DMS114 treated with DMSO at 0.1 percent for 48 hours (cell line): ENCODE measurements at regions not wholly inside any gene's neighbourhood (a gene's known extent, or its start where the extent isn't known, plus 50 kb on each side); places are given as distances from the start of the nearest gene placed in this dataset.

ENCODE experiments used
- DNase-seq: peaks from one replicate; lab custom pipeline; 2025; ENCODE audit not compliant: unreplicated experiment; lab: John Stamatoyannopoulos, UW

GRCh38 chr2:103462101-103462500 is 700.3 kb downstream of the TMEM182 start:
- no peak for DNase-seq

- DNase-seq: no peak
Measured at GRCh38 chr2:103462712-103463111, 700.9 kb downstream of the TMEM182 start.

DNA sequence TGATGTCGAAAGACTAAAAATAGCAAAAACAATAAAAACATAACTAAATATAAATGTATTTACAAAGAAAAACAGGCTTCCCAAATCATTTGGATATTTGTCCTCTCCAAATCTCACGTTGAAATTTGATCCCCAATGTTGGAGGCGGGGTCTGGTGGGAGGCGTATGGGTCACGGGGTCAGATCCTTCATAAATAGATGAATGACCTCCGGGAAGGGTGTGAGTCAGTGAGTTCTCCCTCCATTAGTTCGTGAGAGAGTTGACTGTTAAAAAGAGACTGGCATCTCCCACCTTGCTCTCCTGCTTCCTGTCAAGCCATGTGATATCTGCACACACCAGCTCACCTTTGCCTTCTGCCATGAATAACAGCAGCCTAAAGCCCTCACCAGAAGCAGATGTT is 703.0 kb downstream of the TMEM182 start:
- no peak for DNase-seq

DNA sequence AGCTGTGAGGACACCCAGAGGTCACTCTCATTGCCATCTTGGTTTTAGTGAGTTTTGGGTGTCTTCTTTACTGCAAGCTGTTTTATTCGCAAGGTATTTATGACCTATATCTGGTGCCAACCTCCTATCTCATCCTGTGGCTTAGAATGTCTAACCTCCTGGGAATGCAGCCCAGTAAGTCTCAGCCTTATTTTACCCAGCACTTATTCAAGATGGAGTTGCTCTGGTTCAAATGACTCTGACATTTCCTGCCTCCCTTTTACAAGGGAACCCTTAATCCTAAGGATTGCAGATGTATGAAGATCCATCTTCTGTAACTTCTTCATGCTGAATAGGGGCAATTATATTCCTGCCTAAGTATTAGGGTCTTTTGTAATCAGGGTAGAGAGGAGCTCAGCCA is 708.0 kb downstream of the TMEM182 start:
- DNase-seq: no peak

DNA sequence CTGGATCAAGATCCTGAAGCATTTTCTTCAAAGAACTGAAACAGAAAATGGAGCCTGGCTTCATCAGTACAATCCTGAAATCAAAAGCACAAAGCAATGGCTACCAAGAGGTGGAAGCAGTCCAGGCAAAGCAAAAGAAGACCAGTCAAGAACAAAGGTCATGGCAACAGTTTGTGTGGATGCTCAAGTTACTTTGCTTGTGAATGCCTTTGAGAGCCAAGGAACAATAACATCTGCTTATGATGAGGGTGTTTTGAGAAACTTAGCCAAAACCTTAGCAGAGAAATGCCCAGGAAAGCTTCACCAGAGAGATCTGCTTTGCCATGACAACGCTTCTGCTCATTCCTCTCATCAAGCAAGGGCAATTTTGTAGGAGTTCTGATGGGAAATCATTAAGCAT is 723.1 kb downstream of the TMEM182 start:
- no peak for DNase-seq

- no peak for DNase-seq
Measured at GRCh38 chr2:103496850-103497249, 735.0 kb downstream of the TMEM182 start.

GRCh38 chr2:103506812-103507211 is 745.0 kb downstream of the TMEM182 start:
- no peak for DNase-seq

GRCh38 chr2:103512442-103512841 is 750.6 kb downstream of the TMEM182 start:
- DNase-seq: no peak

- no peak for DNase-seq
Measured at GRCh38 chr2:103520547-103520946, 758.7 kb downstream of the TMEM182 start.

DNA sequence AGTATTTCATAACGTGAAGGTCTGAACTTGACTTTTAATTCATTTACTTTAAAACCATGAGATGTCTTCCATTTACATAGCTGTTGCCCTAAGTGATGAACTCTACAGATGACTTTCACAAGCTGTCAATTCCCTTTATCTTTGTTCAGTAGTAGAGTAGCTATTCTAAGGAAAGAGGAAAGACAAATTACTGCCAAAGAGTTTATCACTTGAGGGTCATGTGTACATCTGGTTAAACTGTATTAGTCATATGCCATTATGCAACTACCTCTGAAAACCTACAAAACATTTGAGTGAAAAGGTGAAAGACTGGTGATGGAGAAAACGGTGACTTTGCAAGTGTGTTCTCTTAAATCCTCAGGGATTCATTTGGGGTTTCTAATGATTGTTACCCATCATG is 763.9 kb downstream of the TMEM182 start:
- DNase-seq: no peak

DNA sequence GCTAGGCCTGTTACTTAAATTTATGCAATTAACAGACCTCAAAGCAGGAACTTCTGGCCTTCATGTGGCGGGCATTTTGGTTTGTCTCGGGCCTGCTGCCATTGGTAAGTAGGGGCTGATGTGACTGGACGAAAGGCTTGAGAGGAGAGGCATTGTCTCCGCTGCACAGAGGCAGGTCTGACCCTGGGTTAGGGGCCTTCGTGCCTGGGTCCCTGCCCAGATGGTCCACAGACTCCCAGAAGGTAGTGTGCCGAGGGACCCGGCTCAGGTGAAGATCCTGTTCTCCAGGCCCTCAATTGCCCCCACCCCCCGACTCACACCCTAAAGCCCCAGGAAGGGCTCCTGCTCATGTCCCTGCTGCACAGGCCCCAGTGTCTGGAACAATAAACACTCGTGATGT is 764.9 kb downstream of the TMEM182 start:
- DNase-seq: no peak

GRCh38 chr2:103527278-103527677 is 765.4 kb downstream of the TMEM182 start:
- no peak for DNase-seq

DNA sequence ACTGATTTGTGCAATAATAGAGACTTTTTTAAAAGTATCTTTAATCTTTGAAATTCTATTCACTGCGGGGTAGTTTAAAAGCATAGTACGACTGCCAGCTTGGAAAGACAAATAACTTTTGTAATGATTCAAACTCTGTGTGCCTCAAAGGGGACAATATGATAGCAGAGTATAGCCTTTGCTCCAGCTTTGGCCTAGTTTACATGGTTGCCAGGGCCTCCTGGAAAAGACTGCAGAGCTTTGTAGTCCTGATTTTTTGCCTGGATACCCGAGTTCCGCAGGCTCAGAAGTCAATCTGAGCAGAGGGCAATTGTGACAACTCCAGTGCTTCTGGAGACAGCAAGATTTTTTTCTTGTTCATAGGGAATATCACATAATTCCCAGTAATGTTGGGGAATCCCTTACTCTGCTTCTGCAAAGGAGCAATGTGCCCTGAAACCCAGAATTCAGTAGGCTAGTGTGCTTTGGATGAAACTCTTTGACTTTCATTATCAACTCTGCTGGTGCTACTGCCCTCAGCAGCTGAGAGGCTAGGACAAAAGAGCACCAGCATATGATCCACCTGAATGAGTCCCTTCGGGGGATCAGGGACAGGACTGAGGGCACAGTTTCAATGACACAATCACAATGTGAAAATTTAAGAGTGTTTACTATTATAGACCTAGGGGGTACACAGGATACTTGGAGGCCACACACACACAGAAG is 768.1 kb downstream of the TMEM182 start:
- DNase-seq: no peak

DNA sequence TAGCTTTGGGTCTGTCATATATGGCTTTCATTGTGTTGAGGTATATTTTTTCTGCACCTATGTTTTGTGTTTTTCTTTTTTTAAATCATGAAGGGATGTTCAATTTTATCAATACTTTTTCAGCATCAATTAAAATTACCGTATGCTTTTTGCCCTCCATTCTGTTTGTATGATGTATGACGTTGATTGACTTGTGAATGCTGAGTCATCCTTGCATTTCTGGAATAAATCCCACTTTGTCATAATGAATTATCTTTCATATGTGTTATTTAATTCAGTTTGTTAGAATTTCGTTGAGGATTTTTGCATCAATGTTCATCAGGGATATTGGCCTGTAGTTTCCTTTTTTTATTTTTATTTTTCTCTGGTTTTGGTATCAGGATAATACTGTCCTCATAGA is 790.9 kb downstream of the TMEM182 start:
- no peak for DNase-seq

GRCh38 chr2:103594823-103595222 is 833.0 kb downstream of the TMEM182 start:
- no peak for DNase-seq

- no peak for DNase-seq
Measured at GRCh38 chr2:103605071-103605780, 843.4 kb downstream of the TMEM182 start.

- DNase-seq: no peak
Measured at GRCh38 chr2:103615611-103616105, 853.8 kb downstream of the TMEM182 start.

DNA sequence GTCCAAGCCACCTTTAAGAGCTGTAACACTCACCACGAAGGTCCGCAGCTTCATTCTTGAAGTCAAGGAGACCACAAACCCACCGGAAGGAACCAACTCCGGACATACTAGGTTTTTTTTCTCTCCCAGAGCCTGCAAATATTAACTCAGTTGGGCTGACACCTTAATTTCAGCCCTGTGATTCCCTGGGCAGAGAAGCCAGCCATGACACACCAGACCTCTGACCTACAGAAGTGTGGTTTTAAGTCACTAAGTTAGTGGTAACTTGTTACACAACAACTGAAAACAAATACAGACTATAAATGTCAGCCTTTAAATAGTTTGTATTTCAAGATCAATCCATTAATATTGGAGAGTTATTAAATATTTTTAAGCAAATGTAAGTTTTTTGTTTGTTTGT is 855.1 kb downstream of the TMEM182 start:
- no peak for DNase-seq

DNA sequence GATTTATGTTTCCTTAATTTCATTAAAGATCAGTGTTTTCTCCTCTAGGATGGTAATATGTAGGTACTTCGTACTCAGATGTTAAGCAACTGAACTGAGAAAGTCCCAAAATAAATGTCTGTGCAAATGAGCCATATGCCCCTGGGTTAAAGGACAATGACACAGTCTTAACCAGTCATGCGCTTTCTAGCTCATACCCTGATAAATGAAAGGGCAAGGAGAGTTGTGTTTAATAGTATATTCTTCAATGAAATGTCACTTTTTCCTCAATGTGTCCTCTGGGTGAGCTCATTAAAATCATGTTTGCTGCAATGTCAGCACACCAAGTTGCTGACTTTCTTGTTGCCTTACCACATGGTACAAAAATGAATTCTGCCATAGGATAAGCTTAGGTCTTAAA is 856.3 kb downstream of the TMEM182 start:
- no peak for DNase-seq

DNA sequence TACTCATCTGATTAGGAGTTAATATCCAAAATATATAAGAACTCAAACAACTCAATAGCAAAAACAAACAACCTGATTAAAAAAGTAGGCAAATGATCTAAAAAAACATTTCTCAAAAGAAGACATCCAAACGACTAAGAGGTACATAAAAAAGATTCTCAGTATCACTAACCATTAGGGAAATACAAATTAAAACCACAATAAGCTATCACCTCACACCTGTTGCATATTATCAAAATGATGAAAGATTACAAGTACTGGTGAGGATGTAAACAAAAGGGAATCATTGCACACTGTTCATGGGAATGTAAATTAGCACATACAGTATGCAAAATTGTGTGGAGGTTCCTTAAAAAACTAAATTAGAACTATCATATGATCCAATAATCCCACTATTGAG is 865.5 kb downstream of the TMEM182 start:
- DNase-seq: no peak

DNA sequence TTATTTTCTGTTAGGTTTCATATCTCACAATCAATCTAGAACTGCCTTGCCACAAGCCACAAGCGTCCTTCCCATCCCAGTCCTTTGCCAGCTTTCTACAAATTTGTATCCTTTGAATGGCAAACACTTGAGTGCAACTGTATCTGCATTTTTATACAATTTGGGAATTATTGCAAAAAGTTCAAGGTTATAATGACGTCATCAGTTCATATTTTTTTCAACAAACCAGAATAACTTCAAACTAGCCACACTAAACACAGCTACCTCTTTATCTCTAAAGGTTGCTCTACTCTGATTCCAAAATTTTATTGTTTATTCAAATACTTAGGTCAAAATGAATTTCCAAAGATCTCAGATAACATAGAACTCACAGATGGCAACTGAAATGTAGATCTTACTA is 877.1 kb downstream of the TMEM182 start:
- no peak for DNase-seq

DNA sequence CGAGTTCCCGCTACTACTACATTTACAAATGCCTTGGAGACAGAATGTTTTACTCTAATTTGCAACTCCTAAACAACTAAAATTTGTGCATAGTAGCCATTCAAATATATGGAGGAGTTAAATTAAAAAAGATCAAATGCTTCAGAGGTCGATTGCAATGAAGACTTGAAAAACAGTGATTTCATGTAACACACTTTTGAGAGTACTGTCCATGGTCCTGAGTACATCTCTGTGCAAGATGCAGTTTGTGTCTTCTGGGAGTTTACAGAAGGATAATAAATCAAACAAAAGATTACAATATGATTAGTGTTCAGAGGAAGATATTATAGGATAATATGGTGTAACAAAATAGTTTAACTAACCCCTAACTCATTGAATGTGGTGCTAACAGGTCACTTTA is 894.7 kb downstream of the TMEM182 start:
- no peak for DNase-seq

- DNase-seq: no peak
Measured at GRCh38 chr2:103660519-103660918, 898.7 kb downstream of the TMEM182 start.
